HG03354 (cell line): ENCODE measurements at regions not wholly inside any gene's neighbourhood (a gene's known extent, or its start where the extent isn't known, plus 50 kb on each side); places are given as distances from the start of the nearest gene placed in this dataset.
"Not testable (repeated sequence)": the region's sequence is repeated elsewhere in the genome, so short reads cannot be mapped to it uniquely, and the experiment has no call there.

Experiments used
- ATAC-seq: cut with Tn5 transposase; IDR thresholded peaks from one replicate; pipeline ENCODE4 v1.9.1; 2021; ENCODE audit warnings: mild to moderate bottlenecking; ENCODE audit not compliant: unreplicated experiment, poor library complexity, severe bottlenecking

GRCh38 chr7:35853194-35853593 is 52.3 kb downstream of the SEPTIN7 start:
- ATAC-seq, result not testable (repeated sequence)

DNA sequence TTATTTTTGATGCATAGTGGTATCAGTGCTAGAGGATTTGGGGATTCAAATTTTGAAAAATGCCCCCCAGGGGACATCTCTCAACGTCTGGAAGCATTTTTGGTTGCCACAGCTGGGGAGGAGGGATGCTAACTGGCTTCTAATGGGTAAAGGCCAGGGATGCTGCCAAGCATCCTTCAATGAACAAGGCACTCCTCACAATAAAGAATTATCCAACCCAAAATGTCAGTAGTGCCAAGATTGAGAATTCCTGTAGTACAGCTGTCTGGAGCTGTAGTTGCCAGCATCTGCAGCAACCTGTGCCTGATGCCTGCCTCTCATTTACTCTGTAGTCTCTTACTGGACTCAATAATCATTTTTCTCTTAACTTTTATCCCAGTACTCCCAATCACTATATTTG is 53.5 kb downstream of the SEPTIN7 start:
- ATAC-seq, result no peak

DNA sequence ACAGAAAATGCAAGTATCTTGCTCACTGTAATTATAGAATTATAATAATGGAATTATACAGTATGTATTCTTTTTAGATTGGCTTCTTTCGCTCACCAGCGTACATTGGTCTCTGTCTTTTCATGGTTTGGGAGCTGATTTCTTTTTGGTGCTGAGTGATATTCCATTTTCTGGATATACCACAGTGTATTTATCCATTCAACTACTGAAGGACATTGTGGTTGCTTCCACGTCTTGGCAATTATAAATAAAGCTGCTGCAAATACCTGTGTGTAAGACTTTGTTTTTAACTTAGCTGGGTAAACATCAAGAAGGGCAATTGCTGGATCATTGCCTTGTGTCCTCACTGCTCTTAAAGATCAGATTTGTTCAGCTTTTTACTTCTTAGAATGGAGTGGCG is 55.3 kb downstream of the SEPTIN7 start:
- ATAC-seq, result no peak

DNA sequence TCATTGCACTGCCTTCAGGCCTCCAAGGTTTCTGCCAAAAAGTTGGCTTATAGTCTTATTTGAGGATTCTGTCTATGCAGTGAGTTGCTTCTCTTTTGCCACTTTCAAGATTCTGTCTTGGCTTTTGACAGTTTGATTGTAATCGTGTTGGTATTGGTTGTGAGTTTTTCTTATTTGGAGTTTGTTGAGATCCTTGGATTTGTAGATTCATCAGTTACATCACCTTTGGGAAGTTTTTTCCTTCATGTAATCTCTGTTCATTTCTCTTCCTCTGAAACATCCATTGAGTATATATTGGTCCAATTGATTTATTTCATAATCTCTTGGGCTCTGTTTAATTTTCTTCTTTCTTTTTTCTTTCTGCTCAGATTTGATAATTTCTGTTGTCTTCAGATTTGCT is 59.8 kb downstream of the SEPTIN7 start:
- ATAC-seq, result no peak

GRCh38 chr7:35865287-35865686 is 64.4 kb downstream of the SEPTIN7 start:
- no peak for ATAC-seq

GRCh38 chr7:35866186-35866585 is 65.3 kb downstream of the SEPTIN7 start:
- no peak for ATAC-seq

DNA sequence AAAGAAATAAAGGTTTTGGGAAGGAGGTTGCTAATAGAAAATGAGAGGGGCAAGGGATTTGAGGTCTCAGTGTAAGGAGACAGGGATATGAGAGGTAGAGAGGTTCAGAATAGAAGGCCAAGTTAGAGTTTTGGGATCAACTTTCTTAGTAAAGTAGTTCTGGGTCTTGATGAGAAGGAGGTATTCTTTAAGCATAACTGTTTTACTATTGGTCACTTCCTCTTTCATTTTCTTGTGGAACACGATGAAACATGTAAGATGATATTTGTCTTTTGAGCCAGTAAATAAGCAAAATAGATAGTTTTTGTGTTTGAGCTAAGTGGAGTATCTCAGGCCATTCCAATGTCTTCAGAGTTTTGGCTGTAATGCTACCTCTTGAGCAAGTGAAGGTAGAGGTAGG is 68.3 kb downstream of the SEPTIN7 start:
- ATAC-seq, result not testable (repeated sequence)

GRCh38 chr7:35869810-35870209 is 69.0 kb downstream of the SEPTIN7 start:
- no peak for ATAC-seq

GRCh38 chr7:35871856-35872255 is 71.0 kb downstream of the SEPTIN7 start:
- ATAC-seq, result no peak

GRCh38 chr7:35874886-35875285 is 74.0 kb downstream of the SEPTIN7 start:
- no peak for ATAC-seq

DNA sequence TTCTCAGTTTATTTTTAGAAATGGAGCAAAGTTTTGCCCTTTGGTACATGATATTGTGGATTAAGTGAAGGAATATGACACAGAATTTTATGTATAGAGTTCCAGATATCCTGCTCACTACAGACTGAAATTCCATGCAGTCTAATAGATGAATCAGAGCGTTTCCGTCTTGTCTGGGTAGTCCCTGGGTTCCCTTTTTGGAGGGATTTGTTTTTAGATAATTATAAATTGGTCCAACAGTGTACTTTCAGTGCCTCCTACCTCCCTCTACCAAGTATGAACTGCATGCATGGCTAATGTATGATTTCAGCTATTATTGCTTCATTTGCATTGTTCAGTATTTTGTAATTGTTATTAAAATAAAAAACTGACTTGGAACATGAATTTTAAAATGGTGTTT is 74.4 kb downstream of the SEPTIN7 start:
- ATAC-seq, result no peak

- no peak for ATAC-seq
Observed at GRCh38 chr7:35878351-35878750, 77.5 kb downstream of the SEPTIN7 start.

GRCh38 chr7:35887430-35887829 is 86.6 kb downstream of the SEPTIN7 start:
- not testable (repeated sequence) for ATAC-seq

GRCh38 chr7:35889001-35889400 is 88.1 kb downstream of the SEPTIN7 start:
- no peak for ATAC-seq

DNA sequence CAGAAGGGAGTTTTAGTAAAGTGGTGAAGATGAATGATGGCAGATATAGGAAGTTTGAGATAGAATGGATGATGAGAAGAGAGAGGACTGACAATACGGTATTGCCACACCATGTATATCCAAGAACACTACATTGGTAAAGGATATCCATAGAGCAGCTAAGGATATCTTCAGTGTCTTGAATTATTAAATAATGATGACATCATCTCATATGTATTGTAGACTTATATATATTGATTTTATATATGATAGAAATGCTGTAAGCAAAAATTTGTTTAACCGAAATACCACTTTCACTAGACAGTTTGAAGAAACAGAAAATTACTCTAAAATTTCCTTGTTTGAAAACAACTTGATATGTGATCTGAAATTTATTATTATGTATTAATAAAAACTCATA is 89.0 kb downstream of the SEPTIN7 start:
- ATAC-seq, result no peak

DNA sequence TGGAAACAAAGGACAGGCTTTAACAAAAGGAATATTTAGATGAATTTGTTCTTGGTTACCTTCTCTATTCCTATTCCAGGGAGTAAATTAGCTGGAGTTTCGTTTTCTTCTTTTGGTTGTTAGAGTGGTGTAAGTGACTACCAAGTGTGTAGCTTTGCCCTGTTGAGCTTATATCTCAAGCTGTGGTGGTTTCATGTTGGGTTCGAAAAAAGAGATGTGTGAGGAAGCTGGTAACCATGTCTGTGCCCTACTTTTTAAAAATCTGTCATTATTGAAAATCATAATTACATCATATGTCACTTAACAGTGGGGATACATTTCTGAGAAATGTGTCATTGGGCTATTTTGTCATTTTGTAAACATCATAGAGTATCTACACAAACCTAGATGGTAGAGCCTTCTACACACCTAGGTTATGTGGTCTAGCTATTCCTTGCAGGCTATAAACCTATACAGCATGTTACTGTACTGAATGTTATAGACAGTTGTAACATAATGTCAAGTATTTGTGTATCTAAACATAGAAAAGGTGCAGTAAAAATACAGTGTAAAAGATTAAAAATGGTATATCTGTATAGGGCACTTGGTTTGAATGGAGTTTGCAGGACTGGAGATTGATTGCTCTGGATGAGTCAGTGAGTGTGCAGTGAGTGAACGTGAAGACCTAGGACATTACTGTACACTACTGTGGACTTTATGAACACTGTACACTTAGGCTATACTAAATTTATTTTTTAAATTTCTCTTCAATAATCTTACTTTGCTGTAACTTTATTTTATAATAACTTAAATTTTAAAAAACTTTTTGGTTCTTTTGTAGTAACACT is 90.4 kb downstream of the SEPTIN7 start:
- no peak for ATAC-seq

- ATAC-seq, result no peak
Observed at GRCh38 chr7:35893649-35894048, 92.8 kb downstream of the SEPTIN7 start.

- no peak for ATAC-seq
Observed at GRCh38 chr7:35894721-35895120, 93.9 kb downstream of the SEPTIN7 start.

- ATAC-seq, result no peak
Observed at GRCh38 chr7:35900651-35901050, 99.8 kb downstream of the SEPTIN7 start.

DNA sequence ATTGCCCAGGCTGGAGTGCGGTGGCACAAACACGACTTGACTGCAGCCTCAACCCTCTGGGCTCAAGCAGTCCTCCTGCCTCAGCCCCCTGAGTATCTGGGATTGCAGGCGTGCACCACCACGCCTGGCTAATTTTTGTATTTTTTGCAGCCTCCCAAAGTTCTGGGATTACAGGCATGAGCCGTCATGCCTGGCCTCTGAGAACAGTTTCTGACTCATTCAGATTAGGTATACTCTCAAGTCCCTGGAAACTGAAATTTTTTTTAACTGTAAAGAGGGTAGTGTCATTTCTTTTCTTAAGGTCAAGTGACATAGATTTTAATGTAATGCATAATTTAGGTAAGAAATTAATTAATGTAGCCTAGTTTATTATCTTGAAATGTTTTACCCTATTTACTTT is 104.7 kb downstream of the SEPTIN7 start:
- no peak for ATAC-seq

DNA sequence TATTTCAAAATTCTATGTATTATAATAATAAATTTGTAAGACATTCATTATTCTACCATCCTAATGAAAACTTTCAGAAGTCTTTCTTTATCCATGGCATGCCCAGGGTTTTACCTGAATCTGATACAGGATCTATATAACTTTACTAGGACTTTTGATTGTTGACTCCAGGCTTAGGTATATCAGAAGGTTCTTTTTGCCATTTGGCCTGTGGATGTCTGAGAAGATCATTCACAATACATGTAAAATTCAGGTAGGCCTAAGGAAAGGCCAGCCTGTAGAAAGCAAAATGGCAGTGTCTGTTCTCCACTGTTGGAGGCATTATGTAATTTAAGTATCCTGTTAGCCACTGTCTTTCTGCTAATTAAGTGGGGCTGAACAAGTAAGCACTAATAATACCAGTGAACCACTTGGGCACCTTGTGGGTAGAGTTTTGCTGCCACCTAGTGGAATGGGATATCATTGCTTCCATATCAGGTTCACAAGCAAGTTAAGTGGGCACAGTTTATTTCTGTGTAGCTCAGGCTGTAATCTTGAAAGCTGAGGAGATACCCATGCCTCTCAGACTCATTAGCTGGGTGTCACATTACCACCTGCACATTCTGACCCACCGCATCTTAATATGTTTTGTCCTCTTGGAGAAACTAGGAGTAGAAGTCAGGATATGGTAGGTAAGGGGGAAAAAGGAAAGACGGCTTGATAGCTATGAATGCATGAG is 105.5 kb downstream of the SEPTIN7 start:
- peak; percentile 94 for ATAC-seq
